NCI-H345 treated with DMSO at 0.1 percent for 48 hours (cell line): ENCODE measurements at regions not wholly inside any gene's neighbourhood (a gene's known extent, or its start where the extent isn't known, plus 50 kb on each side); places are given as distances from the start of the nearest gene placed in this dataset.

Experiments
- DNase-seq: peaks from one replicate; lab custom pipeline; 2025; ENCODE audit not compliant: unreplicated experiment; lab: John Stamatoyannopoulos, UW

DNA sequence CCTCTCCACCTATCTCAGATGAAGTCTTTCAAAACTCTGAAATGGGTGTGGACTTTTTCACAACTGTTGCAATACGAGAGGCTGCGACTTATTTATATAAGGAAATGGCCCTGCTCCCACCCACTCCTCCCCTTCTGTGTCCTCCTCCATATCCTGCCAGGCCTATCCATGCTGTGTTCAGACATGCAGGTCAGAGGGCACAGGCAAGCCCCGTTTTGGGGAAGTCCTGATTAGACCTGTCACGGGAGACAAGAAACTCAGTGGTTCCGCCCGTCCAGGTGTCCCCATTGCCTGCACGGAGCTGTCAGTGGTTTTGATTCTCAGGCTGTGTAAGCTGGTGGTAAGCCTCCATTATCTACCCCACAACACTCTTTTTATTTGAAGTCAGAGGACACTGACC is 99.6 kb upstream of the MGAT5 start:
- no peak for DNase-seq

DNA sequence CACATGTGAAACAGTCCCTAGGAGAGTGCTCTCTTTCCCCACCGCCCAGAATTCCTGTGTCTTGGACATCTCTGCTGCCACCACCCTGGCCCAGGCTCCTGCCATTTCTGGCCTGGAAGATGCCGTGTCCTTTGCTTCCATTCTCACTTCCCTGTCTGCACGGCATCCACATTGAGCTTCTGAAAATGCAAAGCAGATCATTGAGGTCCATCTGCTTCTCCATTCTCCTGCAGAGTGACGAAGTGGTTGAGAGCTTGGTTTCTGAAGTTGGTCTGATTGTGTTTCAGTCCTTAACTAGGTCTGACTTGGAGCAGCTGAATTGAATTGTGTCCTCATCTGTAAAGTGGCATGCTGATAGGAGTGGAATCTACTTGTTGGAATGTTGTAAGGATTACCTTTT is 98.7 kb upstream of the MGAT5 start:
- no peak for DNase-seq

DNA sequence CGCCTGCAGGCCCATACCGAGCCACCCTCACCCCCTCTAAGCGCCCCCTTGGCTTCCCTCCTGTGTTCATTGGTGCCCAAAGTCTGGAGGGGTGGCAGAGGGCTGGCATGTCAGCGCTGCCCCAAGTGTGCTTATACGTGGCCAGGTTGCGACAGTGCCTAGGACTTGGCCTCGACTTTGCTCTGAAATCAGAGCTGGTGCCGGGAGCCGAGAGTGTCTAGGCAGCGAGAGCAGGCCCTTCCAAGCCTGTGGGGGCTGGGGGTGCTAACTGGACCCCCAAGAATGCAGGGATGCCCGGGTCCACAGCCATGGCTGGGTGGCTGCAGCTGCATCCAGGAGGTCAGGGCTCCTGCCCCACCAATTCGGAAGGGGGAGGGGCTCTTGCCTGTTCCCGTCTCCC is 95.6 kb upstream of the MGAT5 start:
- DNase-seq, result no peak

DNA sequence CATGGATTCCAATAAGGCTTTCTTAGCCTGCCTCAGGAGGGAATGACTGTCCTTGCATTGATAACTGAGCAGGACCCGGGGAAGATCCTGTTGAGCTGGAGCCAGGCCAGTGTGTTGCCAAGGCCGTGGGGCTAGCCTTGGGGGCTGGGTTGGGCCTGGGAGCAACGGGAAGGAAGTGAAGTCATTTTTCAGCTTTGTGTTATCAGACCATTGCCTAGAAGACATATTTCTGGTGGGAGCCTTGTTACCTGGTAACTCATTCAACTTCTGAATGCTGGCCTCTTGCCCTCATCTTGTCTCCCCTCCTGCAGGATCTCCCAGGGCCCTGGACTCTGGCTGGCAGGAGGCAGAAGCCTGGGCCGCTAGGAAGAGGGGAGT is 92.7 kb upstream of the MGAT5 start:
- no peak for DNase-seq

DNA sequence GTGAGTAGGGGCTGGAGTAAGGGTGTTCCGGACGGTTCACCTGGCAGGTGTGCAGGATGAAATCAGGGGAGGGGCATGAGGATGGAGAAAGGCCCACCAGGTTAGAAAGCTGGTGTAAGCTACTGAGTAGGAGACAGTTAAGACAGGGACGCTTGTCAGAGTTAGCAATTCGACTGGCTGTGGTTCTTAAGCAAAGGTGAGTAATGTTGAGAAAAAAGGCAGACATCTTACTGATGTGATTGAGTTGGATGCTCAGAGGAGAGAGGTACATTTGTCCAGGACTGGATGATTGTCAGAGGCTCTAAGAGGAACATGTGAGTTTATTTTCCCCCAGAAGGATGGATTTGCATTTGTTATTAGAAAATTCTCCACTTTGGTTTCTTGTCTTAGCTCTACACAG is 90.5 kb upstream of the MGAT5 start:
- DNase-seq, result no peak

DNA sequence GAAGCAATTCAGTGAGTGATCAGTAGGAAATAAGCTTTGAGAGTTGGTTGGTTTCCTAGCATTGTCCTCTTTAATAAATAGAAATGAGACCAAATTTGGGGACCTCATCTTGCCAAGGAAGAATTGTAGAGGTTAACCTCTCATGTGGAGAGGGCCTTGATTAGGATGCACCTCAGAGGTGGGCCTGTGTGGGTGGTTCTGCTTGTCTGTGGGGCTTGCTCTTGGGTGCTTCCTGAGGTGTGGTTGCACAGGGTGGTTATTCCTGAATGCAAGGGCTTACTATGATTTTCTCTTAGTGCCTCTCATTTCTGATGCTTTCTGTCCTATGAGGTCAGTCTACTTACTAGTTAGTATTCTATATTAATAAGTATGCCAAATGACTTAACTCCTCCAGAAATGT is 89.6 kb upstream of the MGAT5 start:
- no peak for DNase-seq

DNA sequence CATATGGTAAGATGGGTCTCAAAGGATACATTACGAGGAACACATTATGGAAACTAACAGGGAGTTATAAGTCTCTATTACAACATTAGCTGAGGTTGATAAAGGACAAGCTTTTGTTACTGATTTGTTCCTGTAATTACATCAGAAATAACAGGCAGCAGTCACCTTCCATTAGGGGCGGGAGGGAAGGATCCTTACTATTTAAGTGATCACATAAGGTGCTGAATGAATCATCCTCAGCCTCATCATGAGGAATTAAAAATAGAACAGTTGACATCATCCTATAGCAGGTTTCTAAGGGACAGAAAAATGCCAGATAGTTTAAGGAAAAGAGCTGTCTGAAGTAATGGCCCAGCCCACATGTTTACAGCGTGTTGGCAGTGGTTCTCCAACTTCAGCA is 86.9 kb upstream of the MGAT5 start:
- DNase-seq, result no peak

DNA sequence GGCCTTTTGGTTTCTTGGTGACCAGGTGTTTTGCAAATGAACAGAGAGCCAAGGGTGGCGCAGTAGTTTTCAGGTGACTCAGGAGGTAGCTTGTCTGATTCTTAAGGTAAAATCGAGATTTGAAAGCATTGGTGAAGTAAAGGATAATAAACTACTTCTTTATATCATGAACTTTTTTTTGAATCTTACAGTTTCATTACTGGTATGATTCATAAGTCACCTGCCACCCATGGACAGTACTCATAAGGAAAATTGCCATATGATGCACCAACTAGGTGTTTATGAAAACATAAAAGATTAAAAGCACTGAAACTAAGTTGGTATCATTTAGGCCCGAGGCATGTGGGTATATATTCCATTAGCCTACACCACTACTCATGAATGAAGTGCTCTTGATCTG is 84.1 kb upstream of the MGAT5 start:
- DNase-seq, result no peak

DNA sequence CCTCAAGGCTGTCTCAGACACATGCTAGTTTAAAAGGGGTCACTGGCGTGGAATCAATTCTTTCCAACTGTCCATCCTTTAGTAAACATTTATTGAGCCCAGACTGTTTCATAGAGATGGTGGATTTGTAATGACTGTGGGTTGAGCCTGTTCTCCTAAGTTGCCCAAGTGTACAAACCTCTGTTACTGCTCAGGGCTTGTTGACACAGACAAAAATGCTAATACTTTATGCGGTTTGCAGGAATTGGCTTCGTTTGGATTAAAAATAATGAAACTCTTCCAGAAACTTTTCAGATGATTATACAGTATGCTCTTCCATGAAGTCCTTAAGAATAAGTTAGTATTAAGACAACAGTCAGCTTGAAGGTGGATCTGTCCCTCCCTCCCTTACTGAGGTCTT is 83.6 kb upstream of the MGAT5 start:
- no peak for DNase-seq

DNA sequence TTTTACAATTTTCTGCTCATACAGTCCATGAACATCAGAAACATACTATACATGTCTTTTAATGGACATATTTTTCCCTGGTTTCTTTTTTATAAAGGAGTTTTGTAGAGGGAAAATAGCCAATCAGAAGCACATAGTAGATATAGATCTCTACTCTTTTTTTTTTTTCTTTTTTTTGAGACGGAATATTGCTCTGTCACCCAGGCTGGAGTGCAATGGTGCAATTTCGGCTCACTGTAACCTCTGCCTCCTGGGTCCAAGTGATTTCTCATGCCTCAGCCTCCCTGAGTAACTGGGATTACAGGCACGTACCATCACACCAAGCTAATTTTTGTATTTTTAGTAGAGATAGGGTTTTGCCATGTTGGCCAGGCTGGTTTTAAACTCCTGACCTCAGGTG is 83.2 kb upstream of the MGAT5 start:
- DNase-seq, result no peak

DNA sequence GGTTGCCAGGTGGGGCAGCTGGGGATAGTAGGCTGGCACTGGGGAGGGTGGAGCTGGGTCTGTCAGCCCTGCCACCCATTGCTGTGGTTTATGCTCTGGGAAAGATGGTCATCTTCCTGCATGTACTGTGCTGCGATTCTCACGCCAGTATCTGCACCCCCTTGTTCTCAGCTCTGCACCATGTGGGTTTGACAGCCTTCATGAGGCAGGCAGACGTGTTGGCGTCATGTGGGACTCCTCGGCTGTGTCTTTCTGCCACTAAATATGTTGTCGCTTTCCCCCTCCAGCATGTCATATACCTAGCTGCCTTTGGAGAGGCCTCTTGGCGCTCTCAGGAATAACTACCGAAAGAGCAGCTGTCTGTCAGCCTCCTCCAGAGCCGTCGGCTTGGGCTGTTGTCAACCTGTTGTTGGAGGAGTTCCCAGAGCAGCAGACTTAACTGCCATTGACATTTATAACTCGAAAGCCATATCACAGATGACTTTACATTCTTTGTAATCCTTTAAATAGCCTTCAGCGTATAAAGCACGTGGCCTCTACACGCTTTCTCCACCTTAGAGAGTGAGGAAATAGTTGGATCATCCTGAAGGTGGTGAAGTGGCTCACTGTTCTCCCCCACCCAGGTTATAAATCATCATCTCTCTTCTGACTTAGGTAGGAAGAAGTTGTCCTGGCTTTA is 80.4 kb upstream of the MGAT5 start:
- DNase-seq, result peak; percentile 3

DNA sequence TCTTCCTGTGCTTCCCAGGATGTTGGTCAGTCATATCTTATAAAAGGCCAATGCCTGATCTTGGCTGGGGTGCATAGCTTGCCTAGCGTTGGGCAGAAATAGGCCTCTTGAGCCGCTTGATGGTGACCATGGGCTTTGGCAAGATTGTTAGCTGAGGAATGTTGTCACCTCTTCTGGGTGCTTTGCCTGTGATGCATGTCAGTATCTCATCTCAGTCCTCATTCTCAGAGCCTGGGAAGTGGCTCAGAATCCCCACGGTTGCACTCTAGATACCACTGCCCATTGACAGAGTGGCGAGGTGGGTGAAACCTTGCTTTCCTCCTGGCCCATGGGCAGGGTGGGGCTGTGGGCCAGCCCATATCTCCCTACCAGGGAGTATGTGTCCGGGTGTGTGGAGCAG is 79.2 kb upstream of the MGAT5 start:
- DNase-seq, result no peak

DNA sequence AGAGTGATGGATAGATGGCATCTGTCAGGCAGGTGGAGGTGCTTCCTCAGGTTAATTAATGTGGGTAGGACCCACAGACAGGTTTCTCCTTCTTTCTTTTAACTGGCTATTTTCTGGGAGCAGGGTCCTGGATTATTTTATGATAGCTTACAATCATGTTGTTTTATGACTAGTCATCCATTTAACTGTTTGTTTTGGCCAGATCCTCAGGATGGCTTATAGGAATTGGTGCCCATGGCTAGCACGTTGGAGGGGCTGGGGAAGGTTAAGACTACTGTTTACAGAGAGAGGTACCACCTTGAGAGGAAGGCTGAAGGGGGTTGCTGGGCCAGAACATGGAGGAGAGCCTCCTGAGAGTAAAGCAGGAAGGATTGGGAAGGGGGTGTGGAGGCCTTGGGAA is 78.0 kb upstream of the MGAT5 start:
- DNase-seq, result no peak

DNA sequence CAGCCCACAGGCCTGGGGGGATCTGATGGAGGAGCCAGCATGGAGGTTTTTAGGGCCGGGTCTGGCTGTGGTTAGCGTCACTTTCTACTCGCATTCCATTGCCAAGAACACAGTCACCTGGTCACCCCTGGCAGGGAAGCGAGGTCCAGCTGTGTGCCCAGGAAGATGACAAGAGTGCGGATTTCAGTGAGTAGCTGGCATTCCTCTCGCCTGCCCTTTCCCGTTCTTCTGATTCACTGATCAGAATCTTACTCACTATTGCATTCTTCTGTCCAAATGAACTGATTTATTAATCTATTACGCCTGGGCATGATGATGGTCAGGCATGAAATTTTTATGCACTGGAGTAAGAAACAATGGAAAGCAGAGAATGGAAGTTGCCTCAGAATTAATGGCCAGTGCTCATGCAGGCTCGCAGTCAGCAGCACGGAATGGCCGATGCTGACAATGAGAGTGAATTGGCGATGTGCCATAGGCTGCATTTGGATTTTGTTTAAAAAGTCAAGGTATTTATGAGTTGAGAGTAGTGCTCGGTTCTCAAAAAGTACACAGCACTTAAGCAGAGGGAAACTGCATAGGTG is 76.4 kb upstream of the MGAT5 start:
- DNase-seq, result peak; percentile 27

DNA sequence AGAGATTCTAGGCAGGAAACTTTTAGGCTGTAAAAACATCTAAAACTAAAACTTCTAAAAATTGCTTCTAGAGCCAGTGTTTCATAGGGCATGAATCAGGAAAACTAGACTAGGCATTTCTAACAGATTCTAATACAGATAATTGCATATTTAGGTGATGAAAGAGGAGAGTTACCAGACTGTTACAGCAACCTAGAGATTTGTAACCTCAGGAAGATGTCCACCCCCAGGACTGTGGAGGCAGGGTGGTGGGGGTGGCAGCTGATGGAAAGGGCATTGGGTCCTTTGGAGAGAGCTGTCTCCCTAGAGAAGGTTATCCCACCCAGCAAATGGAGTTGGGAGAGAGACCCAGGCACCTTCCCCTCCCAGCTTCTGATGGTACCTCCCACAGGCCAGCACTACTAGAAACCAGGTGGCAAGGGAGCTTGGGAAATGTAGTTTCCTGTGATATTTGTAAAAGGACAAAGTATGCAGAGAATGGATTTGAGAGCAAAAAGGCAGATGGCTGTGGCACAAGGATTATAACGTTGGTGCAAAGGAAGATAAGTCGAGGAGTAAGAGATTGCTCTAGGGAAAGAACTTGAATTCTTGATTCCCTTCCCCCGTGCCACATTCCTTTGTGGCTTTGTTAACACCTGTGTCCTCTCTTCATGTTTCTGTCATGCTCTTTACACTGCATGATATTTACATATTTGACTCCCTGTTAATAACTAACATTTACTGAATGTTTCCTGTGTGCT is 75.6 kb upstream of the MGAT5 start:
- no peak for DNase-seq

DNA sequence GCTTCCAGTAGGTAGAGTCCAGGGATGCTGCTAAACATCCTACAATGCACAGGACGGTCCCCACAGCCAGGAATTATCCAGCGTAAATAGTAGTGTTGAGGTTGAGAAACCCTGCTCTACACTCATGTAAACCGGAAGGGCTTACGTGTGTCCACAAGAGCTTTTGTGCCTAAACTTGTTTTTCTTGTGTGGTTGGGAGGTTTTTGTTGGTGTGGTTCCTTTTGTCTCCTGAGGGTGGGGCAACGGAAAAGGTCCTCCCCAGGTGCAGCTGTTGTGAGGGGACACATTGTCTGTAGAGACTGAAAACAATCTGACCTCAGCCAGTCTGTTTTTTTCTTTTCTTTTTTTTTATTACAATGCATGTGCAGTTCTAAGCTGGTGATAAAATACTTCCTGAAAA is 72.7 kb upstream of the MGAT5 start:
- no peak for DNase-seq

DNA sequence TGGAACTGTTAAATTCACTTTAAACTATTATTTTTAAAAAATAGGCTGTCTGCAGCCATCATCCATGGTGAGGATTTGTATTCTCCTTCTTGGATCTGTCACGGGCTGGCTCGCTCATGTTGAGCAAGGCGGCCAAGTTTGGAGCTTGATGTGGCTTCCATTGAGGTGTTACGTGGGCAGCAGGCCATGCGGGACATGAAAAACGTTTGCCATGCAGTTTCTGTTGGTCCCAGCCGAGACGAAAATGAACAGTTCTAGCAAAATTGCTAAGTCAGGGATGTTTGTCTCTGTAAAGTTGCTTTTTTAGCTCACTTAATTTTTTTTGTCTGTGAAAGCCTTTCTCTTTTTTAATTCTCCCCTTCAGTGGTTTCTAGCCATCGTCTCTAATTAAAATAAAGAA is 70.2 kb upstream of the MGAT5 start:
- no peak for DNase-seq

DNA sequence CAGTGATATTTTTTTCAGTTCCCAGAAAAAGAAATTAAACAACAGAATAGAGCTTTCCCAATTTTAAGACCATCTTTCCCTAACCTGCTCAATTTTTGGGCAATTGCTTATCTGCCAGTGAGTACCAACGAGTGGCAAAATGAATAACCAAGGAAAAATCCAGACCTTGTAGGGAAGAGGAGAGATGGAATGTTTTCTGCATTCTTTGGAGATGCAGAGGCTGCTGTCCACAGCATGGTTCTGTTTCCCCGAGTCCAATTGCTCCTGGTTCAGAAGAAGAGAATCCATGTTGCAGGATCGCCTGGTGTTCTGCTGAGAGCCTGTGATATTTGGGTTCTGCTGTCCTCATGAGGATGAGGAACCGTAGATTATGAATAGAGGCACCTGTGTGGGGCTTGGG is 68.2 kb upstream of the MGAT5 start:
- DNase-seq, result no peak

DNA sequence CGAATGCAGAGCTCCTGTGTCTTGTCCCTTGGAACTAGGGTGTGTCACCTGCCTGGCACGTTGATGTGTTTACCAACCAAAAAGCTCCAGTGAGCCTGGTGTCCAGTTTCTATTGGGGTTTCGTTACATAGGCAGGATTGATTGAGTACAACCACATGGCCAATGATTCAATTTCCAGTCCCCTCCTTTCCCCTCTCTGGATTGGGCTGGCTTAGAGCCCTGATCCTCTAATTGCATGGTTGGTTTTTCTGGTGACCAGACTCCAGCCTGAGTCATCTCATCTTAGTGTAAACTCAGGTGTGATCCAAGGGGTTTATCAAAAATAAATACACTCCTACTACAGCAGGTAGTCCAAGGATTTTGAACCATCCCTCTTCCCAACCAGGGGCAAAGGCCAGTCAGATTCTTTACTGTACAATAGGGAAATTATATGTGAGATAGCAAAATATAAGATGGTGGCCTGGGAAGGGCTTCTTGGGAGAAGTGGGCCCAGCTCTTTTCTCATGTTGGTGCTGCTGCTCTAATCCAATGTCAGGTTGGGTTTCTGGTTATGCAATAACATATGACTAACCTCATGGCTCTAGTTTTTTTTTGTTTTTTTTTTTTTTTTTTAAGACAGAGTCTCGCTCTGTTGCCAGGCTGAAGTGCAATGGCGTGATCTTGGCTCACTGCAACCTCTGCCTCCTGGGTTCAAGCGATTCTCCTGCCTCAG is 64.7 kb upstream of the MGAT5 start:
- DNase-seq, result no peak

DNA sequence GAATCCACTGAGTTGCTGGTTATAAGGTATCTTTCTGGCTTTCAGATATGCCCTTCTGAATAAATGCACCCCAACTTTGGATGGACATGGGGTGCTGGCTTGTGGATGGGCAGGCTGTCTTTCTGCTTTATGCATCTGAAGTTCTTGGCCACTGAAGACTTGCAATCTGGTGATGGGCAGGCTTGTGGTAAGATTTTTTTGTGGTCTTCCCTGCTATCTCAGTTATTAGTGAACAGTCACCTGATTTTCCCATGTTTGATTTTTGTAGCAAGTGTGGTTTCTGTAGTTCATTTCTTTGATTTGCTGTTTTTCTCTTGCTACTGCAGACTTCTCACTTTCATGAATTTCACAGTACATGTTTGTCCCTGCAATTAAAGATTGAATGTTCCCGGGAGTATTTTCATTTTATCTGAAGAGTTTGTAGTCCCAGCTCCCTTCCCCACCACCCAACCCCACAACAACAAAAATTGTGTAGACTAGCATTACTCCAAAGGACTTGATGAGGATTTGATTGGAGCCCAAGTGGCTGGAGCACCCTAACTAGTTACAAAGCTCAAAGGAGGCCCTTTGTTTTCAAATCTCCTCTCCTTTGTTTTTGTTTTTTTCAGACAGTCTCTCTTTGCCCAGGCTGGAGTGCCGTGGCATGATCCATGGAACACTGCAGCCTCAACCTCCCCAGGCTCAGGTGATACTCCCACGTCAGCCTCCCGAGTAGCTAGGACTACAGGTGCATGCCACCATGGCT is 63.6 kb upstream of the MGAT5 start:
- DNase-seq, result no peak

DNA sequence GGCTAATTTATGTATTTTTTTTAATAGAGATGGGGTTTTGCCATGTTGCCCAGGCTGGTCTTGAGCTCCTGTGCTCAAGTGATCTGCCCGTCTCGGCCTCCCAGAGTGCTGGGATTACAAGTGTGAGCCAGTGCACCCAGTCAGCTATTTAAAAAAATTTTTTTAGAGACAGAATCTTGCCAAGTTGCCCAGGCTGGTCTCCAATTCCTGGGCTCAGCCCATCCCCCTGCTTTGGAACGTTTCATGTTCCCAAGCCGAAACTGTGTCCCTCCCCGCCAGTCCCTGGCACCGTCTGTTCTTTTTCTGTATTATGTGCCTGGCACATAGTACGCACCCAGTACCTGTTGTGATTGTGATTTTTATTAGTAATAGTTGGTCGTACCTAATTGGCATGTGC is 63.1 kb upstream of the MGAT5 start:
- no peak for DNase-seq
